HCT116 (cell line): ENCODE measurements at regions not wholly inside any gene's neighbourhood (a gene's known extent, or its start where the extent isn't known, plus 50 kb on each side); places are given as distances from the start of the nearest gene placed in this dataset.

Source experiments
- ATAC-seq: fragments of 200-7000 bp; cut with Tn5 transposase; 2 replicates; pipeline ENCODE4 v1.9.1; 2020; ENCODE audit warnings: mild to moderate bottlenecking, moderate library complexity
- BruUV-seq: library from RNA; stranded (reverse); fragments of 400-500 nt; replicated peaks from 2 replicates; lab custom pipeline; 2021; lab: Mats Ljungman, UMichigan
- CTCF ChIA-PET: fragments of 300-600 bp; sonication (Branson Sonifier 250); formaldehyde crosslinking; loops from one replicate; lab custom pipeline; 2021; ENCODE audit warnings: antibody characterized with exemption; lab: Charles Lee
- POLR2A ChIA-PET: fragments of 300-600, 350-600 bp; sonication (Branson Sonifier 250); formaldehyde crosslinking; loops from one replicate; lab custom pipeline; 2021; ENCODE audit warnings: antibody characterized with exemption; lab: Charles Lee
- RAD21 ChIA-PET, 2 experiments: fragments of 300-600 bp; sonication (Branson Sonifier 250); formaldehyde crosslinking; loops; one replicate each; lab custom pipeline; 2023; ENCODE audit warnings: low total read pairs in 2 of 2; ENCODE audit not compliant: uncharacterized antibody in 2 of 2, unreplicated experiment in 2 of 2, low non-redundant PET in 1 of 2; lab: Charles Lee
- DNase-seq: peaks from one replicate; pipeline ENCODE4 v3.0.0-alpha.2; 2010; ENCODE audit warnings: low read depth, low spot score
- H2AFZ ChIP-seq: fragments of 200-600 bp; shearing (Covaris generic), sonication (generic); 2 replicates; pipeline ENCODE4 v1.6.1; 2017; ENCODE audit warnings: low read depth, mixed run types, mixed read lengths, antibody characterized with exemption, low read length; ENCODE audit not compliant: poor library complexity, severe bottlenecking
- H3K27ac ChIP-seq: 2 replicates; pipeline ENCODE4 v1.5.1; 2012; ENCODE audit warnings: low read depth, low read length
- H3K27me3 ChIP-seq: fragments of 200-600 bp; sonication (generic); 2 replicates; pipeline ENCODE4 v1.6.1; 2016; ENCODE audit warnings: mixed run types, low read length, mixed read lengths; ENCODE audit not compliant: insufficient read depth
- H3K36me3 ChIP-seq, 2 experiments: fragments of 200-500 bp in 1 of 2; fragments of 200-600 bp in 1 of 2; sonication (Bioruptor generic) in 1 of 2; sonication (generic) in 1 of 2; 2 replicates each; pipeline versions ENCODE4 v1.5.1 to v1.6.1; 2014 to 2016; ENCODE audit warnings: low read length in 2 of 2, inconsistent platforms in 1 of 2, mixed read lengths in 1 of 2, mixed run types in 1 of 2; ENCODE audit not compliant: insufficient read depth in 2 of 2, control insufficient read depth in 1 of 2
- H3K4me1 ChIP-seq, 2 experiments: fragments of 200-600 bp in 1 of 2; sonication (generic) in 1 of 2; 2 replicates each; pipeline versions ENCODE4 v1.5.1 to v1.6.1; 2012 to 2017; ENCODE audit warnings: low read length in 2 of 2, inconsistent platforms in 1 of 2, mild to moderate bottlenecking in 1 of 2, mixed read lengths in 1 of 2, mixed run types in 1 of 2, moderate library complexity in 1 of 2; ENCODE audit not compliant: insufficient read depth in 2 of 2, control insufficient read depth in 1 of 2
- H3K4me2 ChIP-seq: fragments of 200-600 bp; sonication (generic); 2 replicates; pipeline ENCODE4 v1.6.1; 2017; ENCODE audit warnings: mixed run types, low read length, mixed read lengths
- H3K4me3 ChIP-seq, 2 experiments: fragments of 200-600 bp in 1 of 2; sonication (generic) in 1 of 2; replicated peaks in 1 of 2; 2 replicates each; pipeline ENCODE4 v1.5.1; 2011 to 2016; ENCODE audit warnings: low read length in 2 of 2, control low read depth in 1 of 2, low read depth in 1 of 2, mild to moderate bottlenecking in 1 of 2, mixed read lengths in 1 of 2, mixed run types in 1 of 2
- H3K79me2 ChIP-seq: fragments of 200-600 bp; sonication (generic); 2 replicates; pipeline ENCODE4 v1.6.1; 2017; ENCODE audit warnings: mild to moderate bottlenecking, mixed run types, low read length, moderate library complexity, mixed read lengths; ENCODE audit not compliant: insufficient read depth
- H3K9ac ChIP-seq: fragments of 200-600 bp; sonication (generic); 2 replicates; pipeline ENCODE4 v1.6.1; 2016; ENCODE audit warnings: low read length, mixed read lengths
- H3K9me2 ChIP-seq: fragments of 200-600 bp; sonication (generic), shearing (Covaris generic); 2 replicates; pipeline ENCODE4 v1.6.1; 2017; ENCODE audit warnings: mixed run types, mild to moderate bottlenecking, moderate library complexity; ENCODE audit not compliant: insufficient read depth
- H3K9me3 ChIP-seq, 2 experiments: fragments of 200-500 bp in 1 of 2; fragments of 200-600 bp in 1 of 2; sonication (Bioruptor generic) in 1 of 2; sonication (generic) in 1 of 2; 2 replicates each; pipeline ENCODE4 v1.6.1; 2014 to 2017; ENCODE audit warnings: low read length in 2 of 2, mixed read lengths in 2 of 2, inconsistent platforms in 1 of 2, low read depth in 1 of 2, mild to moderate bottlenecking in 1 of 2, mixed run types in 1 of 2, moderate library complexity in 1 of 2; ENCODE audit not compliant: control insufficient read depth in 1 of 2, insufficient read depth in 1 of 2
- H4K20me1 ChIP-seq: fragments of 200-600 bp; sonication (generic), shearing (Covaris generic); 2 replicates; pipeline ENCODE4 v1.6.1; 2017; ENCODE audit warnings: mixed run types, mild to moderate bottlenecking, moderate library complexity; ENCODE audit not compliant: insufficient read depth
- CBX3 ChIP-seq: IDR thresholded peaks from 2 replicates; pipeline ENCODE4 v1.6.1; 2012; ENCODE audit warnings: low read depth
- CTCF ChIP-seq, 3 experiments: fragments of 200-600 bp in 1 of 3; sonication (generic) in 1 of 3; IDR thresholded peaks in 2 of 3; conservative IDR thresholded peaks in 1 of 3; 2 replicates each; pipeline ENCODE4 v1.5.1; 2012 to 2017; ENCODE audit warnings: low read depth in 2 of 3, low read length in 2 of 3, antibody characterized with exemption in 1 of 3, borderline replicate concordance in 1 of 3, control low read depth in 1 of 3, mild to moderate bottlenecking in 1 of 3, mixed read lengths in 1 of 3, mixed run types in 1 of 3, moderate library complexity in 1 of 3; ENCODE audit not compliant: insufficient read depth in 1 of 3
- ELF1 ChIP-seq: IDR thresholded peaks from 2 replicates; pipeline ENCODE4 v1.6.1; 2012; ENCODE audit warnings: low read depth, borderline replicate concordance
- EZH2 ChIP-seq: fragments of 200-600 bp; sonication (generic); IDR thresholded peaks from 2 replicates; pipeline ENCODE4 v1.6.1; 2017; ENCODE audit warnings: antibody characterized with exemption, mixed run types
- EZH2phosphoT487 ChIP-seq: fragments of 200-600 bp; IDR thresholded peaks from 2 replicates; pipeline ENCODE4 v1.6.1; 2018; ENCODE audit warnings: antibody characterized with exemption, borderline replicate concordance
- FOSL1 ChIP-seq: IDR thresholded peaks from 2 replicates; pipeline ENCODE4 v1.6.1; 2012; ENCODE audit warnings: low read depth
- JUND ChIP-seq: IDR thresholded peaks from 2 replicates; pipeline ENCODE4 v1.6.1; 2012
- POLR2A ChIP-seq: IDR thresholded peaks from 2 replicates; pipeline ENCODE4 v1.7.0; 2011; ENCODE audit warnings: borderline replicate concordance; ENCODE audit not compliant: insufficient read depth, insufficient read length; ENCODE audit errors: extremely low read depth
- POLR2AphosphoS5 ChIP-seq: IDR thresholded peaks from 2 replicates; pipeline ENCODE4 v1.6.1; 2011; ENCODE audit warnings: mild to moderate bottlenecking, low read depth, low read length, moderate library complexity
- RAD21 ChIP-seq: IDR thresholded peaks from 2 replicates; pipeline ENCODE4 v1.6.1; 2012; ENCODE audit warnings: low read depth, mild to moderate bottlenecking
- REST ChIP-seq: IDR thresholded peaks from 2 replicates; pipeline ENCODE4 v1.6.1; 2012; ENCODE audit warnings: low read depth
- SIN3A ChIP-seq: IDR thresholded peaks from 2 replicates; pipeline ENCODE4 v1.6.1; 2012; ENCODE audit warnings: low read depth
- SP1 ChIP-seq: IDR thresholded peaks from 2 replicates; pipeline ENCODE4 v1.6.1; 2012; ENCODE audit warnings: low read depth
- SRF ChIP-seq: IDR thresholded peaks from 2 replicates; pipeline ENCODE4 v1.6.1; 2012; ENCODE audit warnings: low read depth
- TCF7L2 ChIP-seq: IDR thresholded peaks from 2 replicates; pipeline ENCODE4 v1.7.0; 2011; ENCODE audit warnings: borderline replicate concordance, inconsistent platforms; ENCODE audit not compliant: insufficient read depth, insufficient read length; ENCODE audit errors: extremely low read depth
- YY1 ChIP-seq: IDR thresholded peaks from 2 replicates; pipeline ENCODE4 v1.6.1; 2011; ENCODE audit warnings: low read length, low read depth, moderate library complexity, mild to moderate bottlenecking; ENCODE audit not compliant: insufficient replicate concordance; ENCODE audit errors: extremely low read depth
- ZFX ChIP-seq: fragments of 450-650 bp; IDR thresholded peaks from 2 replicates; pipeline ENCODE4 v1.6.1; 2017
- ZNF274 ChIP-seq: fragments of 200-500 bp; sonication (Bioruptor generic); IDR thresholded peaks from 2 replicates; pipeline ENCODE4 v1.6.1; 2014; ENCODE audit warnings: mild to moderate bottlenecking, low read depth, low read length, inconsistent platforms
- intact Hi-C: fragments of 100-400 bp; cut with micrococcal nuclease; formaldehyde crosslinking; loops from 2 replicates; pipeline ENCODE4 v1.10.0; 2022
- TF ChIP-seq, protein P1 (sequence below): IDR thresholded peaks from 2 replicates; pipeline ENCODE4 v1.6.1; 2012
- TF ChIP-seq, protein P2 (sequence below): IDR thresholded peaks from 2 replicates; pipeline ENCODE4 v1.6.1; 2012

DNA sequence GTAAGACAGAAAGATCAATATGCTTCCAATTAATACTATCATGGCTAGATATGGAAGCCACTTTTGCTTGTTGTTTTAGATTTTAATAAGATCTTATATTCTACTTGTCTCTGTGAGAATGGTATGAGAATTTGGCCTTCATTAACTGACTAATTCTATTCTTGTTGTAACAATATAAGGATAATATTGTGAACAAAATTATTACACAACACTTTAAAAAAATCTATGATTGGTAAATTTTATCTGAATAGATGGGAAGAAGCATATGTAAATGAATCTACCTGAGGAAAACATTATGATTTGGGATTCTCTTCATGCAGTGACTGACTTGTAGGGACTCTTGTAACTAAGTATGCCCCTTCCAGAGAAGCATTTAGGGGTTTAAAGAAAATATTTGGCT is 308.9 kb upstream of the KCND2 start (continued):
- TF ChIP-seq SIN3A, result no peak
- no peak for TF ChIP-seq ZNF274
- TF ChIP-seq SP1, result no peak
- TF ChIP-seq EZH2, result no peak

- RAD21 ChIA-PET, result no interaction called here
- H3K9me2 ChIP-seq, result no peaks in the 10 kb centered on the region
- H4K20me1 ChIP-seq, result no peaks in the 10 kb centered on the region
- no peak for ATAC-seq
- no peaks in the 10 kb centered on the region for H3K27me3 ChIP-seq
- H2AFZ ChIP-seq, result no peak overlapping the region
- POLR2A ChIA-PET, result no interaction called here
- no peak overlapping the region for H3K4me2 ChIP-seq
- BruUV-seq, result no TSS peak
- H3K9ac ChIP-seq, result no peak overlapping the region
- no peaks in the 10 kb centered on the region for H3K4me1 ChIP-seq
- CTCF ChIA-PET, result no interaction called here
- no peaks in the 10 kb centered on the region for H3K36me3 ChIP-seq
- H3K79me2 ChIP-seq, result no peaks in the 10 kb centered on the region
- H3K27ac ChIP-seq, result no peak overlapping the region
- H3K9me3 ChIP-seq, result no peaks in the 10 kb centered on the region
- no peak overlapping the region for H3K4me3 ChIP-seq
- no peak for DNase-seq
- intact Hi-C loops, result no loop called here
- TF ChIP-seq, protein P1, sequence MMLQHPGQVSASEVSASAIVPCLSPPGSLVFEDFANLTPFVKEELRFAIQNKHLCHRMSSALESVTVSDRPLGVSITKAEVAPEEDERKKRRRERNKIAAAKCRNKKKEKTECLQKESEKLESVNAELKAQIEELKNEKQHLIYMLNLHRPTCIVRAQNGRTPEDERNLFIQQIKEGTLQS, result no peak
- TF ChIP-seq ZFX (no peak), POLR2AphosphoS5 (no peak), RAD21 (no peak), REST (no peak), YY1 (no peak), TCF7L2 (no peak), EZH2 (no peak), JUND (no peak), FOSL1 (no peak), ZNF274 (no peak), SRF (no peak), CBX3 (no peak), SIN3A (no peak), EZH2phosphoT487 (no peak), POLR2A (no peak), SP1 (no peak), ELF1 (no peak), CTCF (IDR thresholded peaks at IDR 0.05 in 2 of 3, conservative IDR thresholded peaks at IDR 0.05 in 1 of 3; ENCODE audit: borderline replicate concordance in 1 of 3, insufficient read depth in 1 of 3, low read depth in 2 of 3, low read length in 2 of 3) (no peak)
- TF ChIP-seq, protein P2, sequence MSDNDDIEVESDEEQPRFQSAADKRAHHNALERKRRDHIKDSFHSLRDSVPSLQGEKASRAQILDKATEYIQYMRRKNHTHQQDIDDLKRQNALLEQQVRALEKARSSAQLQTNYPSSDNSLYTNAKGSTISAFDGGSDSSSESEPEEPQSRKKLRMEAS, result no peak
Measured at GRCh38 chr7:119964788-119965542, 308.0 kb upstream of the KCND2 start.
